ENCODE measurements at regions not wholly inside any gene's neighbourhood (a gene's known extent, or its start where the extent isn't known, plus 50 kb on each side); places are given as distances from the start of the nearest gene placed in this dataset.
"Not testable (repeated sequence)": the region's sequence is repeated elsewhere in the genome, so short reads cannot be mapped to it uniquely, and the experiment has no call there.

DNA sequence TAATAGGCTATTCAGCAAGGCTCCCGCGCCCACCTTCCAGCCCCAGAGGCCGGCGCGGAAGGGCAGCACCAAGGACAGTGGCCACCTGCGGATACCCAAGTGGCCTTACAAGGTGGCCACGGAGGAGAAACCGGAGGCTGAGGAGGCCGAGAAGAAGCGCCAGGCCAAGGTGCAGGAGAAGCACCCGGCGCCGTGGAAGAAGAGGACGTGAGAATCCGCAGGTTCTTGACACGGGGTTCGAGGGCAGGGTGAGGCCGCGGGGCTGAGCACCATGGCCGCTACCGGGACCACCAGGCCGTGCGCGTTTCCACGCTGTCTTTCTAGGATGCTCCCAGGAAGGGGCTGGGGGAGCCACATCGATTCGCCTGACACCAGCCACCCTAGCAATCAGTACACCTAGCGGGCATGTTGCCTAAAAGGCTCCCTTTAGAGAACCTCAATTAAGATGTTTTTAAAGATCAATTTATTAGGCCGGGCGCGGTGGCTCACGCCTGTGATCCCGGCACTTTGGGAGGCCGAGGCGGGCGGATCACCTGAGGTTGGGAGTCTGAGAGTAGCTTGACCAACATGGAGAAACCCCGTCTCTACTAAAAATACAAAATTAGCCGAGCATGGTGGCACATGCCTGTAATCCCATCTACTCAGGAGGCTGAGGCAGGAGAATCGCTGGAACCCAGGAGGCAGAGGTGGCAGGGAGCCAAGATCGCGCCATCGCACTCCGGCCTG, 134.3 kb upstream of the OR4C13 start:
- DNase-seq (ENCODE audit: low spot score) = not testable (repeated sequence)

DNA sequence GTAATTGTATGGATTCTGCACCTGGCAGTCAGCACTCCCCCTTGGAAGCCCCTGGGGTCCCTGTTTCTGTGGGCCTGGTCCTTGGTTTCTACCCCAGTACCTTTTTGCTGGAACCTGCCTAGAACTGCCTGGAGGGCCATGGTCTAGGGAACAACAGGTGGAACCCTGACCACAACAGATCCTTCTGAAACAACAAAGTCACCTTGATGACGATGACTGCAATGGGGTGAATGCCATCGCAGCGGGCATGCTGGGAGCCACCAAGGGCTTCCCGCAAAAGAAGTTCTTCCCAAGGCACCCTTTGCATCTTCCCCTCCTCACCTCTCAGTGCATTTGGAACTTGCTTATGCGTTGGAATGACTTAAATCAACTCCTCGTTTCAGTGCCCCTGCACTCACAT, 129.0 kb upstream of the OR4C13 start:
- not testable (repeated sequence) for DNase-seq (ENCODE audit: low spot score)

DNA sequence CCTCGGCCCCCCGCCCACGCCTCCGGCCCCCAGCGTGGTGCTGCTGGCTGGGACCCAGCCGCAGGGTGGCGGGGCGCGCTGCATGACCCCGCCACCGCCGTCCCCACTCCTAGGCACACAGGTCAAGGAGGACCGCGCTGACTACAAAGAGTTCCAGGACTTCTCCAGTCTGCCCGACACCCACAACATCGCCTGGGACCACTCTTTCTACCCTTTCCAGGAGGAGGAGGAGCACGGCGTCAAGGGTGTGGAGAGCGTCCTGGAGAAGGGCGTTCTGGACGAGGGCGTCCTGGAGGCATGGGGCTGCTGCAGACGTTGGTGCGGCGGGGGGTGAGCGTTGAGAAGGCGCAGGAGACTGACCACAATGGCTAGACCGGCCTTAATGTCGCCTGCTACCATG, 101.7 kb upstream of the OR4C13 start:
- not testable (repeated sequence) for DNase-seq (ENCODE audit: low spot score)

DNA sequence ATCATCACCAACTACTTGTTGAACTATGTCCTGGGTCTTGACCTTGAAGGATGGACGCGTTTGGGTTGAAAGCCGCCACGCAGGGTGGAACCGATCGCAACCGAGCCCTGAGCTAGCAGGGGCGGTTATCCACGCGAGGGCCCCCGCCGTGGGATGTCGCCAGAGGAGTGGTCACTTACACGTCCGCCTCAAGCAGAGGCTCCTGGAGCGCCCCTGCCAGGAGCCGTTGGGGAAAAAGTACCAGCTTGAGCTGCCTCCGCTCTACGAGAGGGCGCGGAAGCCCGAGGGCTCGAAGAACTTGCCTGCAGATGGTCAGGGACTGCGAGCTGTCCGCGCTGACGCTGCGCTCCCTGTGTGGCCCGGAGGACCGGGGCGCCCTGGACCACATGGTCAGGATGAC, 100.7 kb upstream of the OR4C13 start:
- no peak for DNase-seq (ENCODE audit: low spot score)

DNA sequence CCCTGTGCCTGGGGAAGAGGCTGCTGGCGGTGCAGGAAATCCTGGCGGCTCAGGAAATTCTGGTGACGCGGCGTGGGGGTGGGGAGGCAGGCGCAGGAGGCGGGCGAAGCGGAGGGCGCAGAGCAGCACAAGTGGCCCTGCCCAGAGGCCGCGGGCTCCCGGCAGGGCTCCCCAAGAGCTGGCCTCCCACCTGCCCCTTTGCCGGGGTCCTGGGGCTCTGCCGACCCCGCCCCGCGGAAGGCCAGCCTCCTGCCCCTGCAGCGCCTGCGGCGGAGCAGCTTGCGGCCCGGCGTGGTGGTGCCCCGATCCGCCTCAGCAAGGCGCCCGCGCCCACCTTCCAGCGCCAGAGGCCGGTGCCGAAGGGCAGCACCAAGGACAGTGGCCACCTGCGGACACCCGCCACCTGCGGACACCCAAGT, 100.2 kb upstream of the OR4C13 start:
- DNase-seq (ENCODE audit: low spot score) = no peak

DNA sequence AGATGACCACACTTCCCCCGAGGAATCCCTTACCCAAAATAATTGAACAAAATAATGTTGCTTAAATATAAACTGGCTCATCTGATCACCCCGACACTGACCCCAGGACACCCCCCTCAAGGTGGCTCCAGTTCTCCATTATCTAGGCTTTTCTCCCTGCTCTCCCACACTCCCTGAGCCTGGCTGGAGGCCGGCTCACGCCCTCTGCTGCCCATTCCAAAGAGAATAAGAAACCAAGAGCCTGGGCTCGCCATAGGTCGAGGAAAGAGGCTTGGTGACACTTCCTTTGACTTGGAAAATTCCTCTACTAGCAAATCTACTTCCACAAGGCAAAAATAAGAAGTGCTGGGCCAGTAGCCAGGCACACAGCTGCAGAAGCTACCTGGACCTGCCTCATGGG, 63.3 kb upstream of the OR4C13 start:
- not testable (repeated sequence) for DNase-seq (ENCODE audit: low spot score)

DNA sequence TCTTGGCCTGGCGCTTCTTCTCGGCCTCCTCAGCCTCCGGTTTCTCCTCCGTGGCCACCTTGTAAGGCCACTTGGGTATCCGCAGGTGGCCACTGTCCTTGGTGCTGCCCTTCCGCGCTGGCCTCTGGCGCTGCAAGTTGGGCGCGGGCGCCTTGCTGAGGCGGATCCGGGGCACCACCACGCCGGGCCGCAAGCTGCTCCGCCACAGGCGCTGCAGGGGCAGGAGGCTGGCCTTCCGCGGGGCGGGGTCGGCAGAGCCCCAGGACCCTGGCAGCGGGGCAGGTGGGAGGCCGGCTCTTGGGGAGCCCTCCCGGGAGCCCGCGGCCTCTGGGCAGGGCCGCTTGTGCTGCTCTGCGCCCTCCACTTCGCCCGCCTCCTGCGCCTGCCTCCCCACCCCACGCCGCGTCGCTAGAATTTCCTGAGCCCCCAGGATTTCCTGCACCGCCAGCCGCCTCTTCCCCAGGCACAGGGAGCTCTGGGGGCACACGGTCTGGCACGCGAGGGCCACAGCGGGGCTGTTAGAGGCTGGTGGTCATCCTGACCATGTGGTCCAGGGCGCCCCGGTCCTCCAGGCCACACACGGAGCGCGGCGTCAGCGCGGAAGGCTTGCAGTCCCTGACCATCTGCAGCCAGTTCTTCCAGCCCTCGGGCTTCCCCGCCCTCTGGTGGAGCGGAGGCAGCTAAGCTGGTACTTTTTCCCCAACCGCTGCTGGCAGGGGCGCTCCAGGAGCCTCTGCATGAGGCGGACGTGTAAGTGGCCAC, 60.1 kb upstream of the OR4C13 start:
- not testable (repeated sequence) for DNase-seq (ENCODE audit: low spot score)

DNA sequence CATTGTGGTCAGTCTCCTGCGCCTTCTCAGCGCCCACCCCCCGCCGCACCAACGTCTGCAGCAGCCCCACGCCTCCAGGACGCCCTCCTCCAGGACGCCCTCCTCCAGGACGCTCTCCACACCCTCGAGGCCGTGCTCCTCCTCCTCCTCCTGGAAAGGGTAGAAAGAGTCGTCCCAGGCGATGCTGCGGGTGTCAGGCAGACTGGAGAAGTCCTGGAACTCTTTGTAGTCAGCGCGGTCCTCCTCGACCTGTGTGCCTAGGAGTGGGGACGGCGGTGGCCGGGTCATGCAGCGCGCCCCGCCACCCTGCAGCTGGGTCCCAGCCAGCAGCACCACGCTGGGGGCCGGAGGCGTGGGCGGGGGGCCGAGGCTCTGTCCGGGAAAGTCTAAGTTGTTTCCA, 58.7 kb upstream of the OR4C13 start:
- DNase-seq (ENCODE audit: low spot score) = not testable (repeated sequence)
